ENCODE measurements at regions not wholly inside any gene's neighbourhood (a gene's known extent, or its start where the extent isn't known, plus 50 kb on each side); places are given as distances from the start of the nearest gene placed in this dataset.

DNA sequence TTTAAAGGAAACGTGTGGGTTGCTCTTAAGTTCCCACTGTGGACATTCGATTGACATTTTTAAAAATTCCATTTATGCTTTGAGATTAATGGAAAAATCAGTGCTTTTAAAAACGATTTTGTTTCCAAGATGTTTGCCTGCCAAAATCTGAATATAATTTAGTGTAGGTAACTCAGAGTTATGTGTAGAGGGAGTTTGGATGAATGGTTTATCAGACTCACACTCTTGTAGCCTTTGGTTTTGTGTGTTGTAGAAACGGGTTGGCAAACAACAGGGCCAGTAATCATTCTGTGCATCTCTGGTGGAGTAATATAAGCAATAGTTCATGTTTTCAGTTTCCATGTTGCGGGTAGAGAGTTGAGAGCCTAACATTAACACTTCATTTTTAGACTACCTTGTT lies 140.6 kb downstream of the RPS12 start:
- Histone ChIP-seq H3K23me2 (ENCODE audit: low read depth, low read length) (no peaks in the 10 kb centered on the region), H3K4ac (replicated peaks; ENCODE audit: insufficient read length, low read depth, low read length) (no peak overlapping the region), H3K18ac (ENCODE audit: extremely low read depth, low read length) (no peak overlapping the region), H3K79me1 (ENCODE audit: low read depth, low read length) (no peaks in the 10 kb centered on the region), H2BK20ac (ENCODE audit: low read length) (no peak overlapping the region), H3K4me2 (ENCODE audit: insufficient read depth in 1 of 2, low read depth in 2 of 2, low read length in 2 of 2) (no peak overlapping the region), H2BK12ac (ENCODE audit: low read depth, low read length) (no peak overlapping the region), H4K20me1 (replicated peaks in 1 of 2; ENCODE audit: control insufficient read depth in 1 of 2, insufficient read depth in 2 of 2, low read length in 2 of 2) (no peaks in the 10 kb centered on the region), H3K4me1 (replicated peaks in 1 of 4; ENCODE audit: control insufficient read depth in 3 of 4, insufficient read depth in 4 of 4, low read length in 3 of 4) (no peaks in the 10 kb centered on the region), H4K8ac (ENCODE audit: extremely low read depth, insufficient read depth, low read length) (no peak overlapping the region), H3K23ac (ENCODE audit: insufficient read length) (no peak overlapping the region), H2BK15ac (ENCODE audit: low read length) (no peak overlapping the region), H3K4me3 (ENCODE audit: extremely low read depth in 1 of 4, insufficient read depth in 2 of 4, low read depth in 3 of 4, low read length in 4 of 4) (no peak overlapping the region), H3K14ac (ENCODE audit: insufficient read length) (no peak overlapping the region), H2BK120ac (replicated peaks; ENCODE audit: low read depth, low read length) (no peak overlapping the region), H3K79me2 (ENCODE audit: control insufficient read depth in 1 of 2, insufficient read depth in 2 of 2, low read length in 2 of 2) (no peaks in the 10 kb centered on the region), H3K36me3 (ENCODE audit: control insufficient read depth in 2 of 4, insufficient read depth in 4 of 4, low read length in 3 of 4) (no peaks in the 10 kb centered on the region), H4K91ac (replicated peaks; ENCODE audit: insufficient read length, low read length) (no peak overlapping the region), H3K9ac (replicated peaks in 1 of 4; ENCODE audit: extremely low read depth in 1 of 4, low read depth in 3 of 4, low read length in 3 of 4) (no peak overlapping the region), H2BK5ac (ENCODE audit: low read depth, low read length) (no peak overlapping the region), H2AK5ac (ENCODE audit: low read depth, low read length) (no peak overlapping the region), H3K27ac (ENCODE audit: low read depth, low read length) (no peak overlapping the region), H4K5ac (ENCODE audit: insufficient read length, low read depth, low read length) (no peak overlapping the region), H3K56ac (replicated peaks; ENCODE audit: insufficient read length, low read depth, low read length) (no peak overlapping the region), H3K27me3 (replicated peaks in 1 of 4; ENCODE audit: control insufficient read depth in 3 of 4, extremely low read depth in 1 of 4, insufficient read depth in 3 of 4, low read length in 3 of 4) (no peaks in the 10 kb centered on the region), H2AFZ (ENCODE audit: low read length) (no peak overlapping the region), H3K9me3 (ENCODE audit: insufficient read depth in 2 of 2, low read depth in 1 of 2, low read length in 1 of 2) (no peaks in the 10 kb centered on the region)
- POLR2A ChIA-PET (ENCODE audit: partially characterized antibody): no interaction called here
- TF ChIP-seq JUND (IDR thresholded peaks at IDR 0.05; ENCODE audit: low read length) (no peak), JUN (IDR thresholded peaks at IDR 0.05; ENCODE audit: low read depth, low read length) (no peak), TBP (IDR thresholded peaks at IDR 0.05; ENCODE audit: low read depth, low read length) (no peak), HDAC6 (IDR thresholded peaks at IDR 0.05; ENCODE audit: low read depth, low read length) (no peak), ZNF274 (IDR thresholded peaks at IDR 0.05; ENCODE audit: borderline replicate concordance, extremely low read depth, low read length) (no peak)
- TF ChIP-seq, protein P1, sequence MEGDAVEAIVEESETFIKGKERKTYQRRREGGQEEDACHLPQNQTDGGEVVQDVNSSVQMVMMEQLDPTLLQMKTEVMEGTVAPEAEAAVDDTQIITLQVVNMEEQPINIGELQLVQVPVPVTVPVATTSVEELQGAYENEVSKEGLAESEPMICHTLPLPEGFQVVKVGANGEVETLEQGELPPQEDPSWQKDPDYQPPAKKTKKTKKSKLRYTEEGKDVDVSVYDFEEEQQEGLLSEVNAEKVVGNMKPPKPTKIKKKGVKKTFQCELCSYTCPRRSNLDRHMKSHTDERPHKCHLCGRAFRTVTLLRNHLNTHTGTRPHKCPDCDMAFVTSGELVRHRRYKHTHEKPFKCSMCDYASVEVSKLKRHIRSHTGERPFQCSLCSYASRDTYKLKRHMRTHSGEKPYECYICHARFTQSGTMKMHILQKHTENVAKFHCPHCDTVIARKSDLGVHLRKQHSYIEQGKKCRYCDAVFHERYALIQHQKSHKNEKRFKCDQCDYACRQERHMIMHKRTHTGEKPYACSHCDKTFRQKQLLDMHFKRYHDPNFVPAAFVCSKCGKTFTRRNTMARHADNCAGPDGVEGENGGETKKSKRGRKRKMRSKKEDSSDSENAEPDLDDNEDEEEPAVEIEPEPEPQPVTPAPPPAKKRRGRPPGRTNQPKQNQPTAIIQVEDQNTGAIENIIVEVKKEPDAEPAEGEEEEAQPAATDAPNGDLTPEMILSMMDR (IDR thresholded peaks at IDR 0.05; ENCODE audit: control extremely low read depth in 1 of 3, insufficient read depth in 1 of 3, low read depth in 1 of 3, low read length in 3 of 3): no peak
- CTCF ChIA-PET (ENCODE audit: partially characterized antibody): no interaction called here
- FAIRE-seq (no peak), DNase-seq (ENCODE audit: low read depth in 1 of 2, low spot score in 2 of 2) (no peak)
- 81% methylated on average over 5 of the region's 5 CpGs; no CpG with 5 or more reads in 1 of the 2 experiments for WGBS, 2 experiments (ENCODE audit: extremely low coverage in 1 of 2, insufficient coverage in 1 of 2, insufficient read length in 1 of 2, insufficient replicate concordance in 2 of 2, low coverage in 1 of 2, low lambda C conversion rate in 2 of 2, missing lambda C conversion rate in 1 of 2)

Data from H1 (cell line).